Adrenal gland (tissue), 9 donors: ENCODE measurements at regions not wholly inside any gene's neighbourhood (a gene's known extent, or its start where the extent isn't known, plus 50 kb on each side); places are given as distances from the start of the nearest gene placed in this dataset.

ENCODE experiments used
- DNase-seq, 7 donors: peaks; one replicate each; pipeline ENCODE4 v3.0.0-alpha.2; 2019 to 2020
- H3K27ac ChIP-seq, 5 donors: fragments of 200-600 bp; sonication (generic) in 4 of 5; 1 replicate in 3 of 5; 2 replicates in 2 of 5; pipeline versions ENCODE4 v1.5.1 to v1.8.0; 2016 to 2020; ENCODE audit warnings: mild to moderate bottlenecking in 1 of 5
- H3K27me3 ChIP-seq: fragments of 200-600 bp; 2 replicates; pipeline ENCODE4 v1.8.0; 2021
- H3K36me3 ChIP-seq, 2 donors: fragments of 200-600 bp; replicated peaks in 1 of 2; 1 replicate in 1 of 2; 2 replicates in 1 of 2; pipeline versions ENCODE4 v1.5.1 to v1.8.0; 2018 to 2022
- H3K4me1 ChIP-seq, 2 donors: fragments of 200-600 bp; replicated peaks in 1 of 2; 1 replicate in 1 of 2; 2 replicates in 1 of 2; pipeline versions ENCODE4 v1.5.1 to v1.8.0; 2018 to 2021
- H3K4me3 ChIP-seq, 4 donors: fragments of 200-600 bp; sonication (generic) in 3 of 4; one replicate each; pipeline ENCODE4 v1.5.1; 2016 to 2018
- H3K9me3 ChIP-seq, 3 donors: fragments of 200-600 bp; sonication (generic) in 1 of 3; replicated peaks in 1 of 3; 1 replicate in 2 of 3; 2 replicates in 1 of 3; pipeline versions ENCODE4 v1.5.1 to v1.8.0; 2016 to 2021
- POLR2A ChIP-seq, 2 donors: fragments of 450-650 bp; IDR thresholded peaks; one replicate each; pipeline ENCODE4 v1.6.1; 2017; ENCODE audit warnings: antibody characterized with exemption in 2 of 2, mild to moderate bottlenecking in 2 of 2, moderate library complexity in 1 of 2
- WGBS, 4 donors: extraction: QIAGEN DNeasy Blood & Tissue Kit in 2 of 4; methylation state at CpG; one replicate each; pipeline versions ENCODE4 v1.1.5 to v1.1.7; 2013 to 2017; 5-methylcytosine and 5-hydroxymethylcytosine counted together
- intact Hi-C, 2 donors: fragments of 100-400 bp; cut with DNase I; formaldehyde crosslinking; loops; one replicate each; pipeline versions ENCODE4 v1.14.1 to v1.15.0; 2022 to 2023
- TF ChIP-seq, protein P1 (sequence below), 6 experiments: fragments of 450-650 bp in 4 of 6; fragments of 200-600 bp in 2 of 6; sonication (generic) in 1 of 6; IDR thresholded peaks; 1 replicate in 5 of 6; 2 replicates in 1 of 6; pipeline versions ENCODE4 v1.5.1 to v1.8.0; 2016 to 2021; ENCODE audit warnings: antibody characterized with exemption in 6 of 6, mild to moderate bottlenecking in 2 of 6, moderate library complexity in 1 of 6
- donor health status: healthy with polysubstance abuse.
- donor health status: Bipolar disorder and iron deficiency.
- donor health status: DM: yes; HTN: yes; CAD: no.
- donor health status: DM: no; HTN: no; CAD: no.
- donor health status: DM: no; HTN: no; CAD: no.

DNA sequence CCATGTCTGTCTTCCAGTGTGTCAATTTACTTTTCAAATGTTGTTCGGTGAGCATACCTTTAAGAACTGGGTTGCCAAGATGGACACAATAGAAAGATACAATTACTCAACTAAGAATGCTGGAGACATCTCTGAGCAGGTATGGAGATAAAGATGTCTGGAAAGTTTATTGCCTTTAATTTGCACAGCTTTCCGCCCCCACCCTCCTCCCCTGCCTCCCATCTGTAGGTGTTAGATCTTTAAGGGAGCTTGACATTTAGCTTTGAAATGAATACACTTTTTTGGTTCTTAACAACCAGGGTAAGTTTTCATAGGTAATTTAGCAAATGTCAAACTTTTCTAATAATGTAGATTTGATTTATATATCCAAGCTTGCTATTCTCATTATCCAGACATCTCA lies 104.4 kb downstream of the BTBD3 start:
- Histone ChIP-seq H3K4me1 (no peaks in the 10 kb centered on the region), H3K9me3 (no peaks in the 10 kb centered on the region), H3K36me3 (no peaks in the 10 kb centered on the region), H3K27me3 (no peaks in the 10 kb centered on the region), H3K27ac (no peak overlapping the region), H3K4me3 (no peak overlapping the region)
- 88 to 97% (median 91%) methylated on average over 2 of the region's 2 CpGs for WGBS, 4 donors
- no peak for DNase-seq
- intact Hi-C loops: no loop called here
- TF ChIP-seq, protein P1, sequence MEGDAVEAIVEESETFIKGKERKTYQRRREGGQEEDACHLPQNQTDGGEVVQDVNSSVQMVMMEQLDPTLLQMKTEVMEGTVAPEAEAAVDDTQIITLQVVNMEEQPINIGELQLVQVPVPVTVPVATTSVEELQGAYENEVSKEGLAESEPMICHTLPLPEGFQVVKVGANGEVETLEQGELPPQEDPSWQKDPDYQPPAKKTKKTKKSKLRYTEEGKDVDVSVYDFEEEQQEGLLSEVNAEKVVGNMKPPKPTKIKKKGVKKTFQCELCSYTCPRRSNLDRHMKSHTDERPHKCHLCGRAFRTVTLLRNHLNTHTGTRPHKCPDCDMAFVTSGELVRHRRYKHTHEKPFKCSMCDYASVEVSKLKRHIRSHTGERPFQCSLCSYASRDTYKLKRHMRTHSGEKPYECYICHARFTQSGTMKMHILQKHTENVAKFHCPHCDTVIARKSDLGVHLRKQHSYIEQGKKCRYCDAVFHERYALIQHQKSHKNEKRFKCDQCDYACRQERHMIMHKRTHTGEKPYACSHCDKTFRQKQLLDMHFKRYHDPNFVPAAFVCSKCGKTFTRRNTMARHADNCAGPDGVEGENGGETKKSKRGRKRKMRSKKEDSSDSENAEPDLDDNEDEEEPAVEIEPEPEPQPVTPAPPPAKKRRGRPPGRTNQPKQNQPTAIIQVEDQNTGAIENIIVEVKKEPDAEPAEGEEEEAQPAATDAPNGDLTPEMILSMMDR (IDR thresholded peaks at IDR 0.05): no peak
- no peak for TF ChIP-seq POLR2A (IDR thresholded peaks at IDR 0.05)

DNA sequence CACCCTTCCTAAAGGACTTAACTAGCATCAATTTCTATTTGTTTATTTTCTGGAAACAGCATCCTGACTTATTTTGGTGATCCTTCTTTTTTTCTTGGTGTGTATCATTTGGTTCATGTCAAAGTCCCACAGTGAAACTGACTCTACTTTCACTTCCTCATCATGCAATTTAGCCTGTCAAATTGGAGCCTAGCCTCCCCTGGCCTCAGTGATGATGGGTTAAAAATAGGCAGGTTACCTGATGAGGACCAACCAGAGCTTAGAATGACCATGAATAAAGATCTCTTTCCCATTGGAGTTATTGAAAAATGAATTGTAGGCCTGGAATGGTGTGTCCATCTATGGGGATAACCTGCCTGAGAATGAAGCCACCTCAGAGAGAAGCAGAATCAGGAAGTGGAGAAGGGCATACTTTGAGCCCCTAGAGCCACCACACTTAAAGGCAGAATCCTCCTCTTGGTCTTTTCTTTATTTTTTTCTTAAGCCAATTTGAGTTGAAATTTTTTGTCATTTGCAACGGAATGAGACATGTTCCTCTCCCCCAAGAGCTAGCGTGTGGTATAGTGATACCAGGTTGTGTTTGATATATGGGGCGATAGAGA lies 105.6 kb downstream of the BTBD3 start:
- no peaks in the 10 kb centered on the region for H3K27me3 ChIP-seq
- no peak overlapping the region for H3K4me3 ChIP-seq
- H3K27ac ChIP-seq: no peak overlapping the region
- TF ChIP-seq, protein P1 (IDR thresholded peaks at IDR 0.05): no peak
- intact Hi-C loops: no loop called here
- H3K36me3 ChIP-seq: no peaks in the 10 kb centered on the region
- no peaks in the 10 kb centered on the region for H3K4me1 ChIP-seq
- DNase-seq: no peak
- 79 to 97% (median 88%) methylated on average over 3 of the region's 3 CpGs for WGBS, 4 donors
- H3K9me3 ChIP-seq: no peaks in the 10 kb centered on the region

DNA sequence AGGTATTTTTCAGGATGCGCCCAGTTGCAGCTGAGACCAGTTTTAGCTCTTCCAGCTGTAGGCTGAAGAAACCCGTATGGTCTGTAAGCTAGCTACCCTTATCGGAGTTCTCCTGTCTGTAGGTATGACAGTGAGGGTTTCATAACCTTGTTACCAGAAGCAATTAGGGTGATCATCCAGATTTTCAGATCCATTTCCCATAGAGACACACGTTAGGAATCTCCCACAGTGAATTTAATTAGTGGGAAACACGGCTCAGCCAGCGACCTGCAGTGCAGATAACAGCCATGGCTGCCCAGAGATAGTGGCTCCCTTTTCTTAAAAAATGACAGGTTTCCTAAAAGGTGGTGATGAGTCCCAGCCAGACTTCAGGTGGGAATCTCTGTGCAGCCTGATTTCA lies 111.1 kb downstream of the BTBD3 start:
- Histone ChIP-seq H3K4me1 (no peaks in the 10 kb centered on the region), H3K36me3 (no peaks in the 10 kb centered on the region), H3K27ac (no peak overlapping the region), H3K4me3 (no peak overlapping the region), H3K9me3 (no peaks in the 10 kb centered on the region), H3K27me3 (no peaks in the 10 kb centered on the region)
- TF ChIP-seq, protein P1 (IDR thresholded peaks at IDR 0.05): no peak
- no peak for TF ChIP-seq POLR2A (IDR thresholded peaks at IDR 0.05)
- no peak for DNase-seq
- 81 to 90% (median 88%) methylated on average over 6 of the region's 6 CpGs for WGBS, 4 donors
- intact Hi-C loops: no loop called here

DNA sequence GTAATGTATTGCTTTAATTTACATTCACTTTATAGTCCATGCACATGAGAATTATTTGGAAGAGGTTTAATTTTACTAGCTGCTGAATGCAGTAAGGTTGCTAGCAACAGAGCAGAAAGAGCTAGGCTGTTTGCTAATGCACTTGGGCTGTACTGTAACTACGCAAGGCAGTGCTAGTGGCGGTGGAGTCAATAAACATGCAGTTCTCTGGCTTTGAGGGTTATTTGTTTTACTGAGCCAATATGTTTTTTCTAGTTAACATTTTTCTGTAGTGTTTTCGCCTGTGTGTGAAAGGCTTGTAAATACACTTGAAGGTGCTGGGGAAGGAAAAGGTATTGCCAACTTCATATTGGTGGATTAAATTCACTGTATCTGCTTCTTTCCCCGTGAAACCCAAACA lies 112.8 kb downstream of the BTBD3 start:
- intact Hi-C loops: no loop called here
- no peak for DNase-seq
- no peak for TF ChIP-seq POLR2A (IDR thresholded peaks at IDR 0.05)
- TF ChIP-seq, protein P1 (IDR thresholded peaks at IDR 0.05): no peak
- Histone ChIP-seq H3K9me3 (no peaks in the 10 kb centered on the region), H3K27ac (no peak overlapping the region), H3K4me1 (no peaks in the 10 kb centered on the region), H3K36me3 (no peaks in the 10 kb centered on the region), H3K27me3 (no peaks in the 10 kb centered on the region), H3K4me3 (no peak overlapping the region)
- WGBS, 4 donors: 84 to 95% (median 91%) methylated on average over 4 of the region's 4 CpGs
